Psoas muscle (tissue), 7 donors: ENCODE measurements at regions not wholly inside any gene's neighbourhood (a gene's known extent, or its start where the extent isn't known, plus 50 kb on each side); places are given as distances from the start of the nearest gene placed in this dataset.

Source experiments
- ATAC-seq, 4 donors: fragments of 200-7000 bp; cut with Tn5 transposase; one replicate each; pipeline ENCODE4 v1.9.1; 2020; ENCODE audit warnings: moderate library complexity in 3 of 4, mild to moderate bottlenecking in 2 of 4
- DNase-seq, 2 donors: peaks; one replicate each; pipeline ENCODE4 v3.0.0-alpha.2; 2020
- H3K27ac ChIP-seq: fragments of 200-600 bp; one replicate; pipeline ENCODE4 v1.8.0; 2022
- H3K27me3 ChIP-seq, 3 donors: fragments of 200-600 bp in 1 of 3; one replicate each; pipeline versions ENCODE4 v1.6.1 to v1.8.0; 2013 to 2022; ENCODE audit warnings: low read length in 2 of 3, mild to moderate bottlenecking in 2 of 3, moderate library complexity in 1 of 3; ENCODE audit not compliant: insufficient read depth in 3 of 3
- H3K36me3 ChIP-seq, 2 donors: fragments of 200-600 bp in 1 of 2; one replicate each; pipeline versions ENCODE4 v1.6.1 to v1.8.0; 2013 to 2022; ENCODE audit warnings: low read depth in 1 of 2, mild to moderate bottlenecking in 1 of 2, moderate library complexity in 1 of 2; ENCODE audit not compliant: insufficient read depth in 1 of 2
- H3K4me1 ChIP-seq: fragments of 200-600 bp; one replicate; pipeline ENCODE4 v1.8.0; 2022
- H3K4me3 ChIP-seq: fragments of 200-600 bp; one replicate; pipeline ENCODE4 v1.8.0; 2022; ENCODE audit warnings: mild to moderate bottlenecking
- H3K9me3 ChIP-seq: fragments of 200-600 bp; one replicate; pipeline ENCODE4 v1.8.0; 2022
- CTCF ChIP-seq: fragments of 200-600 bp; IDR thresholded peaks from one replicate; pipeline ENCODE4 v1.8.0; 2022; ENCODE audit warnings: antibody characterized with exemption
- WGBS, 3 donors: extraction: QIAGEN DNeasy Blood & Tissue Kit; methylation state at CpG; one replicate each; pipeline versions ENCODE4 v1.1.6 to v1.1.7; 2013; 5-methylcytosine and 5-hydroxymethylcytosine counted together
- intact Hi-C, 2 donors: fragments of 100-400 bp; cut with DNase I; formaldehyde crosslinking; loops; one replicate each; pipeline versions ENCODE4 v1.11.0 to v1.14.2; 2022
- donor health status: healthy with polysubstance abuse.
- donor health status: DM: no; HTN: no; CAD: no; lungs with moderate emphysema.
- donor health status: Bipolar disorder and iron deficiency.
- donor health status: healthy.
- donor health status: DM: yes; HTN: yes; CAD: no.
- donor health status: DM: no; HTN: no; CAD: no.
- donor health status: DM: yes; HTN: yes; CAD: no.

DNA sequence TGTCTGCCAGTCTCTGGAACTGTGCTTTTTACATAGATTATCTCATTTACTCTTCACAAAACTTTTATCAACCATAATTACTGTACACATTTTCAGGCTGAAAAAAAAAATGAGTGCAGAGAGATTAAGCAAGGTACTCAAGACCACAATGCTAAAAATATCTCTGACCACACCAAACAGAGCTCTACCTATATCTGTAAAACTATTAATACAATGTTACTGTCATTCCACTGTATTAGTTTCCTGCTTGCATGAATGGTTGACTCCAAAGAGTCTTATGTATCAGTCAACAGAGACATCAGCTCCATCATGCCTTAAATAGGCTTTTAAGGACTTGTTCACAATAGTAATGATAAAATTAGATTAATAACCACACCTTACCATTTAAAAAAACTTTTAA, 134.7 kb upstream of the CCDC150 start:
- ATAC-seq (no peak), DNase-seq (no peak)
- intact Hi-C loops = no loop called here
- no peak for TF ChIP-seq CTCF
- Histone ChIP-seq H3K4me1 (no peaks in the 10 kb centered on the region), H3K9me3 (no peaks in the 10 kb centered on the region), H3K27me3 (no peaks in the 10 kb centered on the region), H3K27ac (no peak overlapping the region), H3K36me3 (no peaks in the 10 kb centered on the region), H3K4me3 (no peak overlapping the region)

- H3K4me3 ChIP-seq = no peak overlapping the region
- no peak overlapping the region for H3K27ac ChIP-seq
- 78 to 91% (median 83%) methylated on average over 1 of the region's 1 CpG for WGBS, 3 donors
- H3K27me3 ChIP-seq = no peaks in the 10 kb centered on the region
- H3K4me1 ChIP-seq = no peaks in the 10 kb centered on the region
- H3K36me3 ChIP-seq = no peaks in the 10 kb centered on the region
- intact Hi-C loops = no loop called here
- no peak for TF ChIP-seq CTCF
- no peak for DNase-seq
- no peaks in the 10 kb centered on the region for H3K9me3 ChIP-seq
- ATAC-seq = no peak
These were observed 129.3 kb upstream of the CCDC150 start for GRCh38 chr2:196510246-196510645.

GRCh38 chr2:196511258-196512168, 128.0 kb upstream of the CCDC150 start:
- H3K9me3 ChIP-seq = no peaks in the 10 kb centered on the region
- ATAC-seq (no peak), DNase-seq (no peak)
- 83 to 86% (median 84%) methylated on average over 3 of the region's 3 CpGs for WGBS, 3 donors
- intact Hi-C loops = no loop called here
- no peak overlapping the region for H3K4me3 ChIP-seq
- H3K27me3 ChIP-seq = no peaks in the 10 kb centered on the region
- H3K27ac ChIP-seq = no peak overlapping the region
- no peak for TF ChIP-seq CTCF
- H3K36me3 ChIP-seq = no peaks in the 10 kb centered on the region
- H3K4me1 ChIP-seq = no peaks in the 10 kb centered on the region

DNA sequence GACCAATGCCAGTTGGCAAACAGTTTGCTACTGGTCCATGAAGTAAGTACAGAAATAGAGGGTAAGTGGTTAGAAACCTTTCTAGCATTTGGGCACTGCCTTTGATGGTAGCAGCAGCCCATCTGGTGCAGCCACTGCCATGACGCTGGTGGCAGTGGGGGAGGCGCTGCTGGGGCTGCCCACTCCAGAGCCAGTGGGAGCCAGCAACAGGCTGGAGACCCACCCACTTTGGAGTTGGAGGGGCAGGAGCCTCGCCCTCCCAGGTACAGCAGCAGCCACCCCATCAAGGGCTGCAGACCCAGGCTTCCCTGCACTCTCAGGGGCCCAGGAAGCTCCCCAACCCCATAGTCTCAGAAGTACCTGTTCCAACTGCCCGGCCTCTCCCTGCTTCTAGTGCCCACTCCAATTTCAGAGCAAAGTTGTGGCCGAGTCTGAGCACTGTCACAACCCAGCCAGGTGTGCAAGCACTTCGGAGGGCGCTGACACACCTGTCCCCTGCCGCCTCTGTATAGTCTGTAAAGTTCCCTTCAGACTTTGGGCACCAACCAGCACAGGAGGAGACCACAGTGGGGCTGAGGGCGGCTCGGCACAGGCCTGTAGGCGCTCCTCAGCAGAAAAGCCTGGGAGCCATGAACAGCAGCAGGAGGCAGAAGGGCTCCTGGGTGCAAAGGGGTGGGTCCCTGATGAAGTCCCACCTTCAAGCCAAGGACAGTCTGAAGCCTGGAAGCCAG, 125.6 kb upstream of the CCDC150 start:
- Histone ChIP-seq H3K36me3 (no peaks in the 10 kb centered on the region), H3K27ac (no peak overlapping the region), H3K4me3 (no peak overlapping the region), H3K9me3 (no peaks in the 10 kb centered on the region), H3K27me3 (no peaks in the 10 kb centered on the region), H3K4me1 (no peaks in the 10 kb centered on the region)
- WGBS, 3 donors = 90 to 93% (median 90%) methylated on average over 11 of the region's 11 CpGs
- no peak for TF ChIP-seq CTCF
- DNase-seq (no peak), ATAC-seq (no peak)
- intact Hi-C loops = no loop called here
